Calu3 (cell line): ENCODE measurements at regions not wholly inside any gene's neighbourhood (a gene's known extent, or its start where the extent isn't known, plus 50 kb on each side); places are given as distances from the start of the nearest gene placed in this dataset.

Experiments used
- BruUV-seq: library from RNA; stranded (reverse); fragments of 400-500 nt; replicated peaks from 2 replicates; lab custom pipeline; 2021; lab: Mats Ljungman, UMichigan
- CTCF ChIA-PET: fragments of 300-600 bp; sonication (Branson Sonifier 250); formaldehyde crosslinking; loops from one replicate; lab custom pipeline; 2022; ENCODE audit warnings: antibody characterized with exemption; lab: Charles Lee
- DNase-seq: peaks from one replicate; pipeline ENCODE4 v3.0.0; 2022
- H3K27ac Mint-ChIP-seq: one replicate; pipeline ENCODE4 v1.8.0; 2022; ENCODE audit warnings: mixed read lengths; ENCODE audit not compliant: unreplicated experiment
- H3K27me3 Mint-ChIP-seq: one replicate; pipeline ENCODE4 v1.8.0; 2022; ENCODE audit warnings: mixed read lengths; ENCODE audit not compliant: unreplicated experiment
- H3K36me3 Mint-ChIP-seq: one replicate; pipeline ENCODE4 v1.8.0; 2022; ENCODE audit warnings: mild to moderate bottlenecking, moderate library complexity, mixed read lengths; ENCODE audit not compliant: insufficient read depth, unreplicated experiment
- H3K4me1 Mint-ChIP-seq: one replicate; pipeline ENCODE4 v1.8.0; 2022; ENCODE audit warnings: mild to moderate bottlenecking, low read depth, mixed read lengths; ENCODE audit not compliant: unreplicated experiment
- H3K4me3 Mint-ChIP-seq: one replicate; pipeline ENCODE4 v1.8.0; 2022; ENCODE audit warnings: mild to moderate bottlenecking, low read depth, moderate library complexity, mixed read lengths; ENCODE audit not compliant: unreplicated experiment
- H3K9me3 Mint-ChIP-seq: one replicate; pipeline ENCODE4 v1.8.0; 2022; ENCODE audit warnings: low read depth, mixed read lengths; ENCODE audit not compliant: unreplicated experiment
- intact Hi-C: fragments of 100-400 bp; cut with micrococcal nuclease; formaldehyde crosslinking; loops from one replicate; pipeline ENCODE4 v1.10.0; 2022; ENCODE audit not compliant: unreplicated experiment
- TF ChIP-seq, protein P1 (sequence below): fragments of 200-600 bp; IDR thresholded peaks from one replicate; pipeline ENCODE4 v1.8.0; 2022; ENCODE audit warnings: antibody characterized with exemption; ENCODE audit not compliant: unreplicated experiment

GRCh38 chr6:1507251-1507650 lies 102.5 kb upstream of the FOXC1 start:
- CTCF ChIA-PET = interaction anchor here (0.7 kb wide), 1 partner anchor 94 kb away, joined by 3 read pairs; no protein-coding TSS in a partner anchor
- no TSS peak for BruUV-seq
- no peak overlapping the region for H3K4me3 Mint-ChIP-seq
- H3K27me3 Mint-ChIP-seq = peaks cover 60% of the 10 kb centered on the region
- H3K27ac Mint-ChIP-seq = no peak overlapping the region
- no peaks in the 10 kb centered on the region for H3K4me1 Mint-ChIP-seq
- no peaks in the 10 kb centered on the region for H3K9me3 Mint-ChIP-seq
- intact Hi-C loops = no loop called here
- H3K36me3 Mint-ChIP-seq = no peaks in the 10 kb centered on the region
- DNase-seq = no peak
- TF ChIP-seq, protein P1, sequence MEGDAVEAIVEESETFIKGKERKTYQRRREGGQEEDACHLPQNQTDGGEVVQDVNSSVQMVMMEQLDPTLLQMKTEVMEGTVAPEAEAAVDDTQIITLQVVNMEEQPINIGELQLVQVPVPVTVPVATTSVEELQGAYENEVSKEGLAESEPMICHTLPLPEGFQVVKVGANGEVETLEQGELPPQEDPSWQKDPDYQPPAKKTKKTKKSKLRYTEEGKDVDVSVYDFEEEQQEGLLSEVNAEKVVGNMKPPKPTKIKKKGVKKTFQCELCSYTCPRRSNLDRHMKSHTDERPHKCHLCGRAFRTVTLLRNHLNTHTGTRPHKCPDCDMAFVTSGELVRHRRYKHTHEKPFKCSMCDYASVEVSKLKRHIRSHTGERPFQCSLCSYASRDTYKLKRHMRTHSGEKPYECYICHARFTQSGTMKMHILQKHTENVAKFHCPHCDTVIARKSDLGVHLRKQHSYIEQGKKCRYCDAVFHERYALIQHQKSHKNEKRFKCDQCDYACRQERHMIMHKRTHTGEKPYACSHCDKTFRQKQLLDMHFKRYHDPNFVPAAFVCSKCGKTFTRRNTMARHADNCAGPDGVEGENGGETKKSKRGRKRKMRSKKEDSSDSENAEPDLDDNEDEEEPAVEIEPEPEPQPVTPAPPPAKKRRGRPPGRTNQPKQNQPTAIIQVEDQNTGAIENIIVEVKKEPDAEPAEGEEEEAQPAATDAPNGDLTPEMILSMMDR = no peak

GRCh38 chr6:1509241-1509640 lies 100.5 kb upstream of the FOXC1 start:
- Mint-ChIP-seq H3K4me1 (no peaks in the 10 kb centered on the region), H3K27ac (no peak overlapping the region), H3K9me3 (no peaks in the 10 kb centered on the region), H3K4me3 (no peak overlapping the region), H3K27me3 (peaks cover 56% of the 10 kb centered on the region), H3K36me3 (no peaks in the 10 kb centered on the region)
- no TSS peak for BruUV-seq
- DNase-seq = no peak
- CTCF ChIA-PET = no interaction called here
- intact Hi-C loops = no loop called here
- TF ChIP-seq, protein P1 = no peak

GRCh38 chr6:1510239-1510638 lies 99.5 kb upstream of the FOXC1 start:
- DNase-seq = no peak
- Mint-ChIP-seq H3K4me3 (no peak overlapping the region), H3K36me3 (no peaks in the 10 kb centered on the region), H3K9me3 (no peaks in the 10 kb centered on the region), H3K27me3 (peaks cover 55% of the 10 kb centered on the region), H3K4me1 (no peaks in the 10 kb centered on the region), H3K27ac (no peak overlapping the region)
- no TSS peak for BruUV-seq
- CTCF ChIA-PET = no interaction called here
- TF ChIP-seq, protein P1 = no peak
- intact Hi-C loops = no loop called here

DNA sequence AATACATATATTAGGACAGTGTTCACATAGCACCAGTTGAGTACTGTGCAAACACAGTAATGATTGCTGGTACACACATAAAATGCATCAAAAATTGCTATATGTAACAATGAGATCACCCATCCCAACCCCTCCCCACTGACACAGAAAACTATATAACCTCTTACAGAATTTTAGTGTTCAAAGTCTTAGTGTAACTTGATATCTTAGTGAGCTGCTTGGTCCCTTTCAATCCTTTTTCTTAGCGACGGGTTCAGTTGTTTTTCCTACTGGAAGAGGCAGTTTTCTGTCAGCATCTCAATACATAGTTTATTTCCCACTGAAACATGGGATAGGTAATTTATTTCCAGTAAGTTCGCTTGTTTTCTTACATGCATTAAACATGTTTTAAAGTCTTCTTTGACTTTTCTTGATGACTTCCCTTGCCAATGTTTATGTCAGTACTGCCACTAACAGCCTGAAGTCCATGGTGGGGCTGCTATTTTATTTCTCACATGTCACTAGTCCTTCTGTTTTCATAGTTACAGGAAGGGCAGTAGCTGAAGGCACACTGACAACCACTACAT lies 96.4 kb upstream of the FOXC1 start:
- TF ChIP-seq, protein P1 = no peak
- Mint-ChIP-seq H3K36me3 (no peaks in the 10 kb centered on the region), H3K27ac (no peak overlapping the region), H3K4me3 (no peak overlapping the region), H3K4me1 (no peaks in the 10 kb centered on the region), H3K9me3 (no peaks in the 10 kb centered on the region), H3K27me3 (peaks cover 59% of the 10 kb centered on the region)
- intact Hi-C loops = no loop called here
- CTCF ChIA-PET = no interaction called here
- no peak for DNase-seq
- no TSS peak for BruUV-seq
